ENCODE measurements at regions not wholly inside any gene's neighbourhood (a gene's known extent, or its start where the extent isn't known, plus 50 kb on each side); places are given as distances from the start of the nearest gene placed in this dataset.

DNA sequence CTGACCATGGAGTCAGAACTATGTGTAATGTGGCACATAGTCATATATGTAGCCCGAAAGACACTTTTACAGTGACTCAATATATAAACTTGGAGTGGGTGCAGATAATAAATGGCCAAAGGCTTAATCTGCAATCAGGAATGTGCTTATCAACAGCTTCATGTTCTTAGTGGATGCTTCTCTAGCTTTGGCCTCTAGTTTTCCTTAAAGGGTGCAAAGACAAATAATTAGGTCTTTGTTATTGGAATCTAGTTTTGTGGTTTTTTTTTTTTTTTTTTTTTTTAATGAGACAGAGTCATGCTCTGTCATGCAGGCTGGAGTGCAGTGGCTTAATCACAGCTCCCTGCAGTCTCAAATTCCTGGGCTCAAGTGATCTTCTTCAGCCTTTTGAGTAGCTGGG is 625.6 kb downstream of the EPHA4 start:
- TF ChIP-seq, protein P1, sequence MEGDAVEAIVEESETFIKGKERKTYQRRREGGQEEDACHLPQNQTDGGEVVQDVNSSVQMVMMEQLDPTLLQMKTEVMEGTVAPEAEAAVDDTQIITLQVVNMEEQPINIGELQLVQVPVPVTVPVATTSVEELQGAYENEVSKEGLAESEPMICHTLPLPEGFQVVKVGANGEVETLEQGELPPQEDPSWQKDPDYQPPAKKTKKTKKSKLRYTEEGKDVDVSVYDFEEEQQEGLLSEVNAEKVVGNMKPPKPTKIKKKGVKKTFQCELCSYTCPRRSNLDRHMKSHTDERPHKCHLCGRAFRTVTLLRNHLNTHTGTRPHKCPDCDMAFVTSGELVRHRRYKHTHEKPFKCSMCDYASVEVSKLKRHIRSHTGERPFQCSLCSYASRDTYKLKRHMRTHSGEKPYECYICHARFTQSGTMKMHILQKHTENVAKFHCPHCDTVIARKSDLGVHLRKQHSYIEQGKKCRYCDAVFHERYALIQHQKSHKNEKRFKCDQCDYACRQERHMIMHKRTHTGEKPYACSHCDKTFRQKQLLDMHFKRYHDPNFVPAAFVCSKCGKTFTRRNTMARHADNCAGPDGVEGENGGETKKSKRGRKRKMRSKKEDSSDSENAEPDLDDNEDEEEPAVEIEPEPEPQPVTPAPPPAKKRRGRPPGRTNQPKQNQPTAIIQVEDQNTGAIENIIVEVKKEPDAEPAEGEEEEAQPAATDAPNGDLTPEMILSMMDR (IDR thresholded peaks at IDR 0.05; ENCODE audit: poor library complexity, severe bottlenecking), result no peak
- TF ChIP-seq RAD21 (conservative IDR thresholded peaks at IDR 0.05), result no peak
- TF ChIP-seq, protein P2, sequence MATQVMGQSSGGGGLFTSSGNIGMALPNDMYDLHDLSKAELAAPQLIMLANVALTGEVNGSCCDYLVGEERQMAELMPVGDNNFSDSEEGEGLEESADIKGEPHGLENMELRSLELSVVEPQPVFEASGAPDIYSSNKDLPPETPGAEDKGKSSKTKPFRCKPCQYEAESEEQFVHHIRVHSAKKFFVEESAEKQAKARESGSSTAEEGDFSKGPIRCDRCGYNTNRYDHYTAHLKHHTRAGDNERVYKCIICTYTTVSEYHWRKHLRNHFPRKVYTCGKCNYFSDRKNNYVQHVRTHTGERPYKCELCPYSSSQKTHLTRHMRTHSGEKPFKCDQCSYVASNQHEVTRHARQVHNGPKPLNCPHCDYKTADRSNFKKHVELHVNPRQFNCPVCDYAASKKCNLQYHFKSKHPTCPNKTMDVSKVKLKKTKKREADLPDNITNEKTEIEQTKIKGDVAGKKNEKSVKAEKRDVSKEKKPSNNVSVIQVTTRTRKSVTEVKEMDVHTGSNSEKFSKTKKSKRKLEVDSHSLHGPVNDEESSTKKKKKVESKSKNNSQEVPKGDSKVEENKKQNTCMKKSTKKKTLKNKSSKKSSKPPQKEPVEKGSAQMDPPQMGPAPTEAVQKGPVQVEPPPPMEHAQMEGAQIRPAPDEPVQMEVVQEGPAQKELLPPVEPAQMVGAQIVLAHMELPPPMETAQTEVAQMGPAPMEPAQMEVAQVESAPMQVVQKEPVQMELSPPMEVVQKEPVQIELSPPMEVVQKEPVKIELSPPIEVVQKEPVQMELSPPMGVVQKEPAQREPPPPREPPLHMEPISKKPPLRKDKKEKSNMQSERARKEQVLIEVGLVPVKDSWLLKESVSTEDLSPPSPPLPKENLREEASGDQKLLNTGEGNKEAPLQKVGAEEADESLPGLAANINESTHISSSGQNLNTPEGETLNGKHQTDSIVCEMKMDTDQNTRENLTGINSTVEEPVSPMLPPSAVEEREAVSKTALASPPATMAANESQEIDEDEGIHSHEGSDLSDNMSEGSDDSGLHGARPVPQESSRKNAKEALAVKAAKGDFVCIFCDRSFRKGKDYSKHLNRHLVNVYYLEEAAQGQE (IDR thresholded peaks at IDR 0.05; ENCODE audit: borderline replicate concordance), result no peak
- no peak for TF ChIP-seq TAF1 (IDR thresholded peaks at IDR 0.05; ENCODE audit: low read depth)
